ENCODE measurements at regions not wholly inside any gene's neighbourhood (a gene's known extent, or its start where the extent isn't known, plus 50 kb on each side); places are given as distances from the start of the nearest gene placed in this dataset.

DNA sequence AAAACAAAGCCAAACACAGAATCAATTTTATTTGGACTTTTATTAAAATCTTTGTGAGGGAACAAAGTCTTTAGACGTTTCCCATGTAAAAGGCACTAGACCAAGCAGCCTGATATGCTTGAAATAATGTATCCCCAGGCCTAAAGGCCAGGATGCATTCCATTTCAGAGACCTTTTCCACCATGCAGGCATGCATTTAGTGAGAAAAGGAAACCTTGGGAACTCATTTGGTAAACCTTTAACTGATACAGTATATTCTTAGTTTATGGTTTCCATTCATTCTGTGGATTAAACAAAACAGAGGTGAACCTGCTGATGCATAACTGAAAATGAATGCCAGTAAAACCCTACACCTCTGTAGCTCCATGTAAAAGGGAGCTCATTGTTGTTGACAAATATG, 600.0 kb downstream of the NR2F1-AS1 start:
- Mint-ChIP-seq H3K27me3 (no peaks in the 10 kb centered on the region), H3K9me3 (peaks cover 0 to 12% (median 2%) of the 10 kb centered on the region in 9 donors), H3K4me3 (no peak overlapping the region), H3K36me3 (no peaks in the 10 kb centered on the region), H3K27ac (no peak overlapping the region), H3K4me1 (no peaks in the 10 kb centered on the region)
- no peak for ATAC-seq
- DNase-seq: no peak
- POLR2A ChIA-PET: no interaction called here

DNA sequence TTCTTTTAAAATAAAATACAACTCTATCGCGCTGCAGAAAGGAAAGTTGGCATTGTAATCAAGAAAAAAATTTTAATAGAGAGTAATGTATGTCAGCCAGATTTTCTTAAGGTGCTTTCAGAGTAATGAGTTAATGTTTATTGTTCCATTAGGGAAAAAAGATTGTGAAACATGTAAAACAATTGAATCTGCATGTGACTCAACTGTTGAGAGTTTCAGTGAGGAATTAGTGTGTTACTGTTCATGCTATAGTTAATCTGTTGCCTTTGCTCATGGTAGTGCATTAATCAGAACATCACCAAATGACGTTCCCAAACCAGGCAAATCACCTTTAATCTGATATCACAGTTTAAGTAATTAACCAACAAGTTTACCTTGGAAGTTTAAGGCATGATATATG, 600.5 kb downstream of the NR2F1-AS1 start:
- no peak for DNase-seq
- peaks cover 0 to 12% (median 2%) of the 10 kb centered on the region in 9 donors for H3K9me3 Mint-ChIP-seq
- H3K4me3 Mint-ChIP-seq: no peak overlapping the region
- H3K27ac Mint-ChIP-seq: no peak overlapping the region
- H3K4me1 Mint-ChIP-seq: no peaks in the 10 kb centered on the region
- H3K36me3 Mint-ChIP-seq: no peaks in the 10 kb centered on the region
- H3K27me3 Mint-ChIP-seq: no peaks in the 10 kb centered on the region
- no peak for ATAC-seq
- POLR2A ChIA-PET: no interaction called here

DNA sequence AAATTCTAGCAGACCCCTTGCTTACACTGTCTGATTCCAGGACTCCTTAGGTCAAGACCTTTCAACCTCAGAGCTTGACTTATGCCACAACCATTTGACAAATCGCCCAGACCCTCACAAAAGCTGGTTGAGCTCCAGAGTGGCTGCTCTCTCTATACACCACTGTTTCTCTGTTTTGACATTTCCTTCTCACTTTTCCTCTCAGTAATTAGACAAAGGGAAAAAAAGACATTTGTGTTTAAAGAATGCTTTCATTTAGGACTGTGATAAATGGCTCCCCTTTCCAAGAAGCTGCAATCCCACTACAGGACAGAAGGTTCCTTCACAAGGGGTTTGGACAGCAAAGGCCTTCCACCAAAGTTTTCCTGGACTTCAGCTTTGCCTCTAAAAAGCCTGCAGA, 601.3 kb downstream of the NR2F1-AS1 start:
- H3K4me1 Mint-ChIP-seq: no peaks in the 10 kb centered on the region
- DNase-seq (no peak), ATAC-seq (no peak)
- no peak overlapping the region for H3K27ac Mint-ChIP-seq
- H3K27me3 Mint-ChIP-seq: no peaks in the 10 kb centered on the region
- H3K9me3 Mint-ChIP-seq: peaks cover 0 to 12% (median 5%) of the 10 kb centered on the region in 9 donors
- H3K4me3 Mint-ChIP-seq: no peak overlapping the region
- POLR2A ChIA-PET: no interaction called here
- no peaks in the 10 kb centered on the region for H3K36me3 Mint-ChIP-seq

DNA sequence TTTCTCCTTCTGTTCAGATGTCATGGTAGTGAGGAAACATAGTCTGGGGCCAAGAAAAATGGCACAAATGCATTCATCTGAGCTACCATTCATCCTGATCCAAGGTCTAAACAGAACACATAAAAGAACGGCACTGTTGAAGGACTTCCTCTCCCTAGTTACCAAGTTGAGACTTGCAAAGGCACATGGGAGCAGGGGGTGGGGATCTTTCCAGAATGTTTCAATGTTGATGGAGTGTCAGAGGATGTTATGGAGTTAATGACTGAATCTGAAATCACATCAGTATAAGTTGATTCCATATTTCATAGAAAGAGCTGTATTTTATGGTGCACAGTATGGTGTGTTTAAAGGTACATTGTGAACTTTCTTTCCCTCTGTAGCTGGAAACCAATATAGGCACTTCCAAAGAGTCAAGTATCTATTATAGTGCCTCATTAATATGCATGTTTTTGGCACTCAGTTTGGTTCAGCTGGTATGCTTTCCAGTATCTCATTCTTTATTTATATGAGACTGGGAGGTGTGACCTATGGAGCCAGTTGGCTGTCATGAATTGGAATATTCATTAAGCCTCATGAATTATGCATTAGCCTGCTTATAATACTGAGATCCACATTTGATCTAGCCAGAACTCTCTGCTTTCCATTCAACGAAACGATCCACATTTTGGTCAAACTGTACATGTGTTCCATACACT, 603.0 kb downstream of the NR2F1-AS1 start:
- no peak for DNase-seq
- POLR2A ChIA-PET: no interaction called here
- no peak for ATAC-seq
- H3K4me3 Mint-ChIP-seq: no peak overlapping the region
- H3K27ac Mint-ChIP-seq: no peak overlapping the region
- no peaks in the 10 kb centered on the region for H3K36me3 Mint-ChIP-seq
- no peaks in the 10 kb centered on the region for H3K27me3 Mint-ChIP-seq
- peaks cover 0 to 5% (median 3%) of the 10 kb centered on the region in 9 donors for H3K9me3 Mint-ChIP-seq
- no peaks in the 10 kb centered on the region for H3K4me1 Mint-ChIP-seq

DNA sequence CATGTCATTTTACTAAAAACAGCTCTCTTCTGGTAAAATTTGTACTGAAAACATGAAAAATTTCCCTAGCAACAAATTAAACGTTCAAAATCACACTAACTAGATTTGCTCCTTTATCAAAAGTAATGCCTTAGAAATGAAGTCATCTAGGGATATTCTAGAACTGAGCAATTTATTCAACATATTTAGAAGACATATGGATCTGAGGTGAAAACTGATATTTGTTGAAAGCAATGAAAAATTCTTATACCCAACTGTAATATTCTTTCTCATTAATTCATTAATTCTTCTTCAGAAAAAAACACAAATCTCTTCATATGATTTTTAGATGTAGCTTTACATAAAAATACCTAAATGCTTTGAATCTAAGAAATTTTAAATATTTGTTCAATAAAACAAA, 604.9 kb downstream of the NR2F1-AS1 start:
- H3K27ac Mint-ChIP-seq: no peak overlapping the region
- H3K4me3 Mint-ChIP-seq: no peak overlapping the region
- DNase-seq: no peak
- H3K27me3 Mint-ChIP-seq: no peaks in the 10 kb centered on the region
- peaks cover 0 to 8% (median 2%) of the 10 kb centered on the region in 9 donors for H3K9me3 Mint-ChIP-seq
- ATAC-seq: no peak
- POLR2A ChIA-PET: no interaction called here
- no peaks in the 10 kb centered on the region for H3K4me1 Mint-ChIP-seq
- no peaks in the 10 kb centered on the region for H3K36me3 Mint-ChIP-seq

DNA sequence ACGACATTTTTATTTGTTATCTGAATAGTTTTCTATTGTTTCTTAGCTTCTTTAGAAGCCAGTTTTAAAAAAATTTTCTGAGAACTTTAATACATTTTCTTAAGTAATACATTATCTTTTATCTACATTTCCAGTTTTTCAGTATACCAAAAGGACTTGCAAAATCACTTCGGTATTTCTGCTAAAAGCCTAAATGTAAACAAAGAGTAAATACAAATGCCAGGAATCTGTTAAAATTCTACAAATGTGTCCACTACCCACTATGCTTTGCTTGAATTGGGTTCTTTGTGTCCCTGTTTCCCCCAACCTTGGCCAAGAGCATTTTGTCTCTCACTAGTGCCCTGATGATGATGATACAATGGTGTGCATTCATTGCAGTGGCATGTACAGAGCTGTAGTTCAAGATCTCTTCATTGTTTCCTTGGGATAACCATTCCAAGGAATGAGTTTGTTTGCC, 611.2 kb downstream of the NR2F1-AS1 start:
- H3K4me3 Mint-ChIP-seq: no peak overlapping the region

DNA sequence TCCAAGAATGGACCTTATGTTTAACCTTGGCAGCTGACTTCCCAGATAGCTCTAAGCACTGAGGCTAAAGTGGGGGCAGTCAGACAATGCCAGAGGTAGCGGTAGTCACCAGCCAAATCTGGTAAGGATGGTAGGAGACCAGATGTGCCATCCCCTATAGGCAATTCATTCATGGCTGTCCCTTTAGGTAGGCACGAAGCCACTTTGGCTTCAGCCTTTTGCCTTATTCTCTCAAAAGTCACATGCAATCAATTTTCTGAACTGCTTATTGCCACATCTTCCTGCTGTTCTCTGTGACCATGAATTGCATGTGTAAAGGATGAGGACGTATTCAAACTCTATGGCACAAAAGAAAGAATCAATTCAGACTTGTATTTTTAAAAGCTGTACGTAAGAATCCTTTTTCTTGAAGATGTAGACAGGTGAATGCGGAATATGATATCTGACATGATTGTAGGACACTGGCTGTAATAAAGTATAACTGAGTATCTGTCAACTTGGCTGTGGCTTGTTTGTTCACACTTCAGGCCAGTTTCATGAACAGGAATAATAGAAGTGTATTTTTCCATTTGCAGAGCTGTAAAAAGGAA, 611.7 kb downstream of the NR2F1-AS1 start:
- peaks cover 0 to 15% (median 3%) of the 10 kb centered on the region in 9 donors for H3K9me3 Mint-ChIP-seq
- POLR2A ChIA-PET: no interaction called here
- no peak overlapping the region for H3K27ac Mint-ChIP-seq
- no peak for DNase-seq
- H3K4me1 Mint-ChIP-seq: no peaks in the 10 kb centered on the region
- no peak for ATAC-seq
- no peaks in the 10 kb centered on the region for H3K36me3 Mint-ChIP-seq
- no peaks in the 10 kb centered on the region for H3K27me3 Mint-ChIP-seq
- no peak overlapping the region for H3K4me3 Mint-ChIP-seq

More for the DNA sequence above, 611.2 kb downstream of the NR2F1-AS1 start:
- ATAC-seq (no peak), DNase-seq (no peak)
- no peak overlapping the region for H3K27ac Mint-ChIP-seq
- H3K27me3 Mint-ChIP-seq: no peaks in the 10 kb centered on the region
- H3K9me3 Mint-ChIP-seq: peaks cover 0 to 15% (median 3%) of the 10 kb centered on the region in 9 donors
- H3K36me3 Mint-ChIP-seq: no peaks in the 10 kb centered on the region
- no peaks in the 10 kb centered on the region for H3K4me1 Mint-ChIP-seq
- POLR2A ChIA-PET: no interaction called here

DNA sequence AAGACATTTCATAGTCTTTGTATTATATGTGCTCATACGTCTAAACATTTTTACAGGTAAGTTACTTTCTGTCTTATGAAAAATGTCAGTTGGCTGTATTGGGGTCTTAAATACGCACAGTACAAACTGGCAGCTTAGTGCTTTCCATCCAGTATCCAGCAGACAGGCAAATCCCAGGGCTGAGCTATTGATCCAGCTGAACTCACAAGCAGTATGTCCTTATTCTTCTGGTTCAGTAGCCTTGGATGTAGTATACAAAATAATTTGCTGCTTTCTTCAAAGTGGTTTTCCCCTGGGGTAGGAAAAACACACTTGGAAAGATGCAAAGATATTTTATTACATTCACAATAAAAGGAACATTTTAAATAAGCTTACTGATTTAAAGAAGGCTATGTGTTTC, 617.2 kb downstream of the NR2F1-AS1 start:
- Mint-ChIP-seq H3K4me1 (no peaks in the 10 kb centered on the region), H3K4me3 (no peak overlapping the region), H3K27ac (no peak overlapping the region), H3K9me3 (peaks cover 0 to 9% (median 2%) of the 10 kb centered on the region in 9 donors), H3K36me3 (no peaks in the 10 kb centered on the region), H3K27me3 (peaks cover 0 to 4% (median 0%) of the 10 kb centered on the region in 5 donors)
- DNase-seq: no peak
- no peak for ATAC-seq
- POLR2A ChIA-PET: no interaction called here

DNA sequence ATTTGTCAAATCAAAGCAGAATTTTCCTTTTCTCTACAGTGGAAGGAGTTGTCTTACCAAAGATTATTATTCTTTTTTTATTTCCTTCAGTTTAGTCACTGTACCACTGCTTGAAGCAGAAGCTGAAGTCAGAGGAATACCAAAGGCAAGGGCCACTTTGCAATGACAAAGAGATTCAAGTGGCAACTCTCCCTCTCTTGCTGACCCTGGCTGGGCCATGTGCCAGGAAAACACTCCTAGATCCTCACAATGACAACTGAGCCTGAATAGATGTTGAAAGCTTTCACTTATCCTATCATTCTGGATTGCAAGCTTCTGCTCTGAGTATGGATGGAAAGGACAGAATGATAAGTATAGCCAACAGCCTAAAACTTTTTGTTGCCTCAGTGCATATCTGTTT, 618.3 kb downstream of the NR2F1-AS1 start:
- ATAC-seq (no peak), DNase-seq (no peak)
- Mint-ChIP-seq H3K4me3 (no peak overlapping the region), H3K27ac (no peak overlapping the region), H3K27me3 (peaks cover 0 to 4% (median 0%) of the 10 kb centered on the region in 5 donors), H3K36me3 (no peaks in the 10 kb centered on the region), H3K9me3 (peaks cover 0 to 9% (median 2%) of the 10 kb centered on the region in 9 donors), H3K4me1 (no peaks in the 10 kb centered on the region)
- POLR2A ChIA-PET: no interaction called here

DNA sequence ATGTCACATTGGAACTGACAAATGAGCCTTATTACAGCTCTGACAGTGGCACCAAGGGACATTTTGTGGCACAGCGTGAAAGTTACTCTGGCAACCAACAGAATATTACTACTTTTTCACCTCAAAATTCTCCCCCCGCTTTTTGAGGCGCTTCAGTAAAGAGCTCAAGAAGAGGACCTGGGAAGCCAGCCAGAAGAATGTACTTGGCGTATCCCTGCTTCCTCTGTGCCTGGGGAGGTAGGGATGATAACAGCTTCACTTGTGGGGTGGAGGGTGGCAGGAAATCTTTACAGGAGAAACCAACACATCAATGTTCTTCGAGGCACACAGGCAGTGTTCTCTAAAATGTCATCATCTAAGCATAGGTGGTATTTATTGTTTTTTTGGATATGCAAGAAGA, 624.1 kb downstream of the NR2F1-AS1 start:
- peaks cover 0 to 4% (median 0%) of the 10 kb centered on the region in 5 donors for H3K27me3 Mint-ChIP-seq
- H3K27ac Mint-ChIP-seq: no peak overlapping the region
- POLR2A ChIA-PET: no interaction called here
- H3K36me3 Mint-ChIP-seq: peaks cover 0 to 11% (median 2%) of the 10 kb centered on the region in 3 donors
- no peaks in the 10 kb centered on the region for H3K4me1 Mint-ChIP-seq
- H3K4me3 Mint-ChIP-seq: no peak overlapping the region
- DNase-seq (no peak), ATAC-seq (no peak)
- H3K9me3 Mint-ChIP-seq: peaks cover 7 to 26% (median 14%) of the 10 kb centered on the region in 9 donors

DNA sequence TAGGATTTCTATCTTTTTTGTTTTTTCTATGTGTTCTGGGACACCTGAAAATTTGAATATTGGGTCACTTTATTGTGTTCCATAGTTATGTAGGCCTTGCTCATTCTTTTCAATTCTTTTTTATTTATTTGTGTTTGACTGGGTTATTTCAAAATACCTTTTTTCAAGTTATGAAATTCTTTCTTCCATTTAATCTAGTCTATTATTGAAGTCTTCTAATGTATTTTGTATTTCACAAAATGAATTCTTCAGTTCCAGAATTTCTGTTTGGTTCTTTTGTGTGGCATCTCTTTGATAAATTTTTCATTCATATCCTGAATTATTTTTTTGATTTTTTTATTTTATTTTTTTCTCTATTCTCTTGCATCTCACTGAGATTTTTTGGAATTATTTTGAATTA, 628.8 kb downstream of the NR2F1-AS1 start:
- no peaks in the 10 kb centered on the region for H3K4me1 Mint-ChIP-seq
- ATAC-seq (no peak), DNase-seq (no peak)

DNA sequence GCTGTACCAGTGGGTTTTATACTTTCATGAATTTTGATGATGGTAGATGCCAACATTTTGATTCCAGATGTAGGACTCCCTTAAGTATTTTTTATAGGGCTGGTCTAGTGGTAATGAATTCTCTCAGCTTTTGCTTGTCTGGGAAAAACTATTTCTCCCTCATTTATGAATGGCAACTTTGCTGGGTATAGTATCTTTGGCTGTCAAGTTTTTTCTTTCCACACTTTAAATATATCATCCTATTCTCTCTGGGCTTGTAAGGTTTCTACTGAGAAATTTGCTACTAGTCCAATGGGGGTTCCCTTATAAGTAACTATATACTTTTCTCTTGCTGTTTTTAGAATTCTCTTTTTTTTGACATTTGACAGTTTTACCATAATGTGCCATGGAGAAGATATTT, 629.3 kb downstream of the NR2F1-AS1 start:
- ATAC-seq (no peak), DNase-seq (no peak)
- H3K27ac Mint-ChIP-seq: no peak overlapping the region
- peaks cover 12 to 55% (median 40%) of the 10 kb centered on the region in 9 donors for H3K9me3 Mint-ChIP-seq
- no peaks in the 10 kb centered on the region for H3K4me1 Mint-ChIP-seq
- H3K4me3 Mint-ChIP-seq: no peak overlapping the region
- no peaks in the 10 kb centered on the region for H3K27me3 Mint-ChIP-seq
- peaks cover 0 to 27% (median 2%) of the 10 kb centered on the region in 3 donors for H3K36me3 Mint-ChIP-seq
- POLR2A ChIA-PET: no interaction called here

More for the DNA sequence above, 628.8 kb downstream of the NR2F1-AS1 start:
- POLR2A ChIA-PET: no interaction called here
- peaks cover 0 to 27% (median 2%) of the 10 kb centered on the region in 3 donors for H3K36me3 Mint-ChIP-seq
- H3K27me3 Mint-ChIP-seq: no peaks in the 10 kb centered on the region
- no peak overlapping the region for H3K27ac Mint-ChIP-seq
- peaks cover 12 to 55% (median 40%) of the 10 kb centered on the region in 9 donors for H3K9me3 Mint-ChIP-seq
- H3K4me3 Mint-ChIP-seq: no peak overlapping the region

DNA sequence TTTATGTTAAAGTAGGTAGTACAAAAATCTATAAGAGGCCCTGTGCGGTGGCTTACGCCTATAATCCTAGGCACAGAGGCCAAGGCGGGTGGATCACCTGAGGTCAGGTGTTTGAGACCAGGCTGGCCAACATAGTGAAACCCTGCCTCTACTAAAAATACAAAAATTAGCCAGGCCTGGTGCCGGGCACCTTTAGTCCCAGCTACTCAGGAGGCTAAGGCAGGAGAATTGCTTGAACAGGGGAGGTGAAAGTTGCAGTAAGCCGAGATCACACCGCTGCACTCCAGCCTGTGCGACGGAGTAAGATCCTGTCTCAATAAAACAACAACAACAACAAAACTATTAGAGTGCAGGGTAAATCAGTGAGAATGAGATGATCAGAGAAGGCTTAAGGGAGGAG, 634.5 kb downstream of the NR2F1-AS1 start:
- Mint-ChIP-seq H3K4me1 (no peaks in the 10 kb centered on the region), H3K27me3 (no peaks in the 10 kb centered on the region), H3K36me3 (peaks cover 0 to 12% (median 0%) of the 10 kb centered on the region in 3 donors), H3K9me3 (peaks cover 2 to 35% (median 22%) of the 10 kb centered on the region in 9 donors), H3K27ac (no peak overlapping the region), H3K4me3 (no peak overlapping the region)
- no peak for DNase-seq
- ATAC-seq: no peak
- POLR2A ChIA-PET: interaction anchor here (0.5 kb wide), 1 partner anchor 131 kb away, joined by 3 read pairs; no protein-coding TSS in a partner anchor
